ENCODE measurements at regions not wholly inside any gene's neighbourhood (a gene's known extent, or its start where the extent isn't known, plus 50 kb on each side); places are given as distances from the start of the nearest gene placed in this dataset.

- TF ChIP-seq CTCF (IDR thresholded peaks at IDR 0.05) (no peak), POLR2A (IDR thresholded peaks at IDR 0.05) (no peak)
Observed at GRCh38 chr5:115428248-115428647, 116.3 kb downstream of the FEM1C start.
